DMS79 (cell line): ENCODE measurements at regions not wholly inside any gene's neighbourhood (a gene's known extent, or its start where the extent isn't known, plus 50 kb on each side); places are given as distances from the start of the nearest gene placed in this dataset.

Experiments
- DNase-seq: peaks from one replicate; lab custom pipeline; 2025; lab: John Stamatoyannopoulos, UW

DNA sequence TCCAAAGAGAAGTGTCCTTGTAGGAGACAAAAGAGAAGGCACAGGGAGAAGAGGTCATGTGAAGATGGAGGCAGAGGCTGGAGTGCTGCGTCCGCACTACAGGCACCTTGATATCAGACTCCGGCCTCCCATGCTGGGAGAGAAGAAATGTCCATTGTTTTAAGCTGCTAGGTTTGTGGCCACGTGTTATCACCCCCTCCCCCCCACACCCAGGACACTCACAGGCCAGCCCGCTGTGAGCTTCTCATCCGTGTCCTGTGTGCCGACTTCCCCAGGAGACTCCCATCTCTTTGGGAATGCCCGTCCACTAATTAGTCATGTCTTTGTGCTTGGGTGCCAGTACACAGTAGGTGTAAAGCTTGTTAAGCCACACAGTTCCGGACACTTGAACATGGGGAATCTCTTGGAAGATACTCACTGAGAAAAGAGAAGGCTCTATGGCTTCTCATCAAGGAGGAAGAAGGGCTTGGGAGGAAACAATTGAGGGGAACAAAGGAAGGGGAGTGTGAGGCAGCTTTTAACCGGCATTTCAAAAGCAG is 1234.7 kb downstream of the TBC1D22A start:
- no peak for DNase-seq

DNA sequence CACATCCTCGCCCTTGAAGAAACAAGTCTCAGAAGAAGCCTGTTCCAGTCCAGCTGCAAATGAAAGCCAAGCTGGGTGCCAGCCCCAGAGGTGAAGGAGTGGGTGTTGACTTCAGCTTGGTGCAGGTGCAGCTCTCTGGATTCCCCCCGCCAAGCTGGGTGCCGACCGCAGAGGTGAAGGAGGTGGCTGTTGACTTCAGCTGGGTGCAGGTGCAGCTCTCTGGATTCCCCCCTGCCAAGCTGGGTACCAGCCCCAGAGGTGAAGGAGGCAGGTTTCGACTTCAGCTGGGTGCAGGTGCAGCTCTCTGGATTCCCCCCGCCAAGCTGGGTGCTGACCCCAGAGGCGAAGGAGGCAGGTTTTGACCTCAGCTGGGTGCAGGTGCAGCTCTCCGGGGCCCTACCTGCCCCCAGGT is 1234.0 kb downstream of the TBC1D22A start:
- no peak for DNase-seq

DNA sequence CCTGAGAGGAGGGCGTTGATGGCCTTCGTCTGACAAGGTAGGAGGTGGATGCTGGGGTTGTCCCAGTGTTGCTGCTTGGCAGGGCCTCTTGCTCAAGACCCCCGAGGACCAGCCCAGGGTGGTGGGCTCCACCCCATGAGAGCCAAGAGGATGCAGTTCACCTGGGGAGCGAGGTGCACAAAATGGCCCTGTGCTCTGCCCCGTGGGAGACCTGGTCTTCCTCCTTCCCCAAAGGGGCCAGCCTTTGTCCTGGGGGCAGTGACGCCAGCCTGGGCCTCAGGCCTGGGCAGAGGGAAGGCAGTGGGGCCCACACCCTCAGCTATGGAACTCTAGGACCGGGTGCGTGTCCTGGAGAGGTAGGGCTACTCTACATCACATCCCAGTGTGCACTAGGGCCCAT is 1233.3 kb downstream of the TBC1D22A start:
- no peak for DNase-seq

DNA sequence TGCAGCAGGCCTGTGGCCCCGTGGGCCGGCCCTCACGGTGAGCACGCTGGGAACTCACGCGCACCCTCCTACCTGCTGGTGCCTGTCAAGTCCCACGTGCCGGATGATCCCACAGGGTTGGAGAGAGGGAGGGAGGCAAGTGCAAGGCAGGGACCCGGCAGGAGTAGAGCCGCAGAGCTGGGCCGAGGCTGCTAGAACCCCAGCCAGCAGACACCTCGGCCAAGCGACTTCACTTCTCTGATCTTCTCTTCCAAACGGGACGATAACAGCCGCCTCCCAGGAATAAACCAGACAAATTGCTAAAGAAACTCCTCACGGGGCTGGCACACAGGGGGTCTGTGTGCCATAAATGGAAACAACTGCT is 1232.8 kb downstream of the TBC1D22A start:
- no peak for DNase-seq

DNA sequence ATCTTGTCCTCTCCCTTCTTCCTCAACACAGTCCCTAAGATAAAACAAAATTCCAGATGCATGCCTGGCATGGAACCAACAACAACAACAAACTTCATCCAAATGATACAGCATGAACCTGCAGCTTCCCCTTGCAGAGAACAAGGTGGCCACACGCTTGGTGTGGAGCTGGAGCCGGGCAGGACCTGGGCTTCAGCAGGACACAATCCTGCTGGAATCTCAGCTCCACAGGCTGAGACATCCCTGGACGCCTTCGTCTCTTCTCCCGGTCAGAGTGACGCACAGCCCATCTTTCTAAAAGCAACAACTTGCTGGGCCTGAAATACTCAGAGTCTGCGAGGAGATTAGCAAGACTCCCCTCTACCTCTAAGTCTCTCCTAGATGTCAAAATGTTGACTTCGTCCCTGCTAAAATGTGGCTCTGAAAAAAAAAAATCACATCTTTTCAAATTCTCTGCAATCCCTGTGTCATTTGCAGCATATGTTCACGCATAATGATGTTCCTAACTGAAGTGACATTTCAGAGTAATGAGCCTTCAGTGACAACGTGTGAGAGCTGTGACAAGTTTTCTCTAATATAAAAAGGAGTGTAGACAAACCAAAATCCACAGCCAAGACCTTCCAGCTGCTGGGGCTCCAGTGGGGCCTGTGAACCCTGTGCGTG is 1232.3 kb downstream of the TBC1D22A start:
- DNase-seq, result no peak

DNA sequence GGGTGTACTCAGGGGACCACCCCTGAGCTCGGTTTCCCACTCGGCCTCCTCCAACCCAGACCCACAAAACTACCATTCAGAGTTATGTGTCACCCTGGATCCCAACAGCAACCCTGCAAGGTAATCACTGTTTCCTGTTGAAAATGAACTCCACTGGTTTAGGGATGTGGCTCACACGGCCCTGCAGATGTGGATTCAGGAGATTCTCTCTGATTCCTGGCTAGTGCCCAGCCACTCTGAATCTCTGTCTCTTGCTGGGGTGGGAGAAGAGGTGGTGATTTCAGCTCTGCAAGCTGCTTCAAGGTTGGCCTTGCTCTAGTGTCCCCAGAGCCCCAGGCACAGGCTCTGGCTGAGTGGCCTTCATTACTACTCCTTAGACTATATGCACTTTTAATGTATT is 1231.6 kb downstream of the TBC1D22A start:
- DNase-seq, result no peak

DNA sequence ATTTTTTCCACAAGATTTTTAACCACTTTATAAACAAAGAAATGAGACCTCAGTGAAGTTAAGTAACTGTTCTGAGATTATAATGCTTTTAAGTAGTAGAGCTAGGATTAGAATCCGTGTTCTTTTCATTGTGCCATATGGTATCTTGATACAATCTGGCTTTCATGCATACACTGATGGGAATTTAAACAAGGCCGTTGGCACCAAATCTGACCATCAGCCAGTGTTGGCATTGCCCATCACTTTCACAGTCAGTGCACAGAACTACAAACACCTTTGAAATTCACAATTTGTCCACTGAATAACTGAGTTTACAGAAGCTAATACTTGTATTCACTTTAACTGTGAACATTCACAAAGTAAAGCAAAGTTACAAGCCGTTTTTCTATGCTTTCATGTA is 1228.0 kb downstream of the TBC1D22A start:
- no peak for DNase-seq

DNA sequence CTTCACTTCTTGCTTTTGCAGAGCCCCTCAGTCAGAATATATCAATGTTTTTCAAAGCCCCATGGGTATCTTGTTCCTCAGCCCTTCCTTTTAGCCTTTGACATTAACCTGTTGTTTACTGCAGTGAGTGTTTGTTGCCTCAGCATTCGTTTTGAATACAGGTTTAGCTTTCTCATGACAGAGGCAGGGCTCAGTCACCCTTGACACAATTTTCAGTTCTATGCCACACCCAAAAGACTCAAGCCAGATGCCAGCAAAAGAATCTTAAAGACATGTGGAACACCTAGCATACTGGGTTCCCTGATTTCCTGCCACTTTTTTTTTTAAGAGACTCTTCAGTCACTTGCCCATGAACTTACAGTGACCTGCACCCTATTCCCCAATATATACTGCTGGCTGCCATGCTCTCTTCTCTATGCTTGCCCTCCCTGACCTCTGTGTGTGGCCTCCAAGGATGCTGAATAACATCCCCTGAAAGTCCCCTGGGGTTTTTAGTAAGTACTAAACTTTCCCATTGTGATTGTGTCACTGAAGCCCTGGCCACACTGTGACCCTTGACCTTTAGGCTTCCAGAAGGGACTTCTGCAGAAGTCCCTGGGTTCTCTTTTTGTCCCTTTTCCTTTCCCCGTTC is 1225.5 kb downstream of the TBC1D22A start:
- no peak for DNase-seq

DNA sequence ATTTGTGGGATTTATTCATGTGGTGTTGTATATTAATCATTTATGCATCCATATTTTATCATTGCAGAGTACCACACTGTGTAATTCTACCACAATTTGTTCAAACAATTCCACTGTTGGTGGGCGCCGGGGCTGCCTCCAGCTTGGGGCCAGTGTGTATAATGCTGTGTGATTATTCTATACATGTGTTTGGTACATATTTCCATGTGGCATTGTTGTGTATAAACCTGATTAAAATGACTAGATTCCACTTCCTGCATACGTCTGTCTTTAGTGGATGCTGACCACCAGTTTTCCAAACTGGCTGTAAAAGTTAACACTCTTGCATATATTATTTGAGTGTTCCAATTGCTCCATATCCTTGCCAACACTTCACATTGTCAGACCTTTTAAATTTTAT is 1213.8 kb downstream of the TBC1D22A start:
- no peak for DNase-seq

DNA sequence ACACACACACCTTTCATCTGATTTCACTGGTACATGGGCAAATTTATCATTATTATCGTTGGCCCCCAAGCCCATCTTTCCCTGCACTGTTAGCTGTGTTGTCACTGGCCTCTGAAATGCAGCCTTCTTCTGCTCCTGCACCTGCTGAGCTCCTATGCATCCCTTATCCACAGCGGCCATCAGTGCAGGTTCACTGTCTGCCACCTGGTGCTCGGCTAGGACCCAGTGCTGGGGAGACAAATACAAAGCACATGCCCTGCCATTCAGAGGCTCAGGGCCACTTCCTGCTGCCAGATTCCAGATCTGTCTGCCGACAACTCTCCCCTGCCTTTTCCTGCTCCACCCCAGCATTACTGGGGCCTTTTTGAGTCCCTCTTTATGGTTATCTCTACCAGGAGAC is 1205.4 kb downstream of the TBC1D22A start:
- DNase-seq, result no peak

DNA sequence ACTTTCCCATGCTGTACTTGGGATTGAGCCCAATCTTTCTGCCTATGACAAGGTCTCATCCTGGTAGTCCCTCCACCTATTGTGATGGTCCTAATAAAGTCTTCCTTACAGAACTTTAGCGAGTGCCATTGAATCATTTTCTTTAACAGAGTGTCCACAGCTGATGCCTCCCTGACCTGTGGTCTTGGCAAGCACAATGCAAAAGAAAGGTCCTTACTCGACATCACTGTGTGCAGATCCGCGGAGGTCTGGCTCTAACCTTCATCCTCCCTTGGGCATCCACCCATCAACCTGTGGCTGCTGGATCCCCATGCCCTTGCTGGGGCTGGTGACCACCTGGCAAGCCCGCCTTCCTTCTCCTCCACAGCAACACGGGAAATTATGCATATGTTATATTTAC is 1203.9 kb downstream of the TBC1D22A start:
- DNase-seq, result no peak

DNA sequence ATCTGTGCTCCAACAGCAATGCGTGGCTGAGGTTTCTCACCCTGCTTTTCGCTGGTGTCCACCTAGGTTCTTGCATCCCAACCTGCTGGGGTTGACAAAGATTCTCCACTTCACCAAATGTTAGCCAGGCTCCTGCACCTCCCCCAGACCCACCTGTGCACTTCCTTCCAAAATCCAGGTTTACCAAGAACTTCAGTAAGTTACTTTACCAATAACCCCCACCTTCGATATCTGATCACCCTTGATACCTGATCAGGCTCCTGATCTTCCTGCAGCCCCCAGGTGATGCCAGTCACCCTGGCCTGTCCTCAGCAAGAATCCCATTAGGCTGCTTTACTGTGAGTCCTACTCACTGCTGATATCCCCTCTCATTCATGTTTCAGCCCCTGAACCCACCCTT is 1203.4 kb downstream of the TBC1D22A start:
- DNase-seq, result no peak

DNA sequence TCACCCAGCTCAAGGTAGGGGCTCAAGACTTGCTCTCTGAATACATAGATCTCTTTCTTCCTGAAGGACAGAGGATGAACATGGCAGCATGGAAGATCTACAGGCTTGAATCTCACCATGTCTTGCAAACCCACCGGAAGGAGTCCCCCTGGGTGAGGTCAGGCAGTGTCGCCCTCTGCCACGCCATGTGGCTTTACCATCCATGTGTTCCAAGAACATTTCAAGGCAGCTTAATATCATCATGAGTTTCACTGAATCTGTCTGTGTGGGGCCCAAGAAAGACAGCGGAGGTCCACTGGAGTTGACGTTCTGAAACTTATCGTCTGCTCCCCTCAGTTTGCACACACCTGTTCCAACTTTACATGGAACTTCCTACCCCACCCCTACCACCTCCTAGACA is 1202.6 kb downstream of the TBC1D22A start:
- no peak for DNase-seq

DNA sequence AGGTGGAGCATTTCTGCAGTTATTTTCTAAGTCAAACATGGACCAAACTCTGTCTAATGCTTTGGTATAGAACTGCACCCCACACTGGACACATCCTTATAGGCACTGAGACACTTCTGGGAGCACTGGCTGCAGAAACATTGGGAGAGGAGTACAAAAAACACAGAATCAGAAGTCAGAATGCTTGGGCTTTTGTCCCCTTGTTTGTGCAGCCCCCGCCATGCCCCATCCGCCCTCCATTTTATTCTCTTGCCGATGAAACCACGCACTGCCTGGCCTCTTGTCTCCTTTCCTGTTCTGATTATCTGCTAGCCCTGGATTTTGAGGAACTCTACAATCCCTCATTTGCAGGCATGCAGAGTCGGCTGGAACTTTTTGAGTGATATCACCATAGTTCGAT is 1201.2 kb downstream of the TBC1D22A start:
- no peak for DNase-seq

DNA sequence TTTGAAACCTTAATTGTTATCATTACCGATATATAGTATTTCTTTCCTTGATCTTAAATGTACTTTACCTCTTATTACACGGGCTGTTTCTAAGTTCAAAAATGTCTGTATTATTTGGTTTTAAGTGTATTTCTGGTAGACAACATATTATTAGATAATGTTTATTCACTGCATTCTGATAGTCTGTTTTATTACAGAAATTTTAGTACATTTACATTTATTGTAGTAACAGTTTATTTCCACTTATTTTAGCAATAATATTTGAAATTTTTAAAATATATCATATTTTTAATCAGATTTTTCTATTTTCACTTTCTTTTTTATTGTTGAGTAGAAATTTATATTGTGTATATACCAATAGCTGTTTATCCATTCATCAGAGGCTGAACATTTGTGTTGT is 1195.2 kb downstream of the TBC1D22A start:
- no peak for DNase-seq

DNA sequence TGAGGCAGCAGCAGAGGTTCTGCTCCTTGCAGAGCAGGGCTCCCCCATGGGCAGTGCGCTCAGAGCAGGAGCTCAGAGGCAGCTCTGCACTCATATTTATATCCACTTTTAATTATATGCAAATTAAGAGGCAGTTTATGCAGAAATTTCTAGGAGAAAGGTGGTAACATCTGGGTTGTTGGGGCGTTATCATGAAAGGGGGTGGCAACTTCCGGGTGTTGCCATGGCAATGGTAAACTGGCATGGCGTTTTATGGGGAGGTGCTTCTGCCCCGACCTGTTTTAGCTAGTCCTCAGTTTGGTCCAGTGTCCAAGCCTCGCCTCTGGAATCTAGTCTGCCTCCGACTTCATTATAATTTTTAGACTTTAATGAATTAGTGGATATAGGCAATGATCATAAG is 1191.7 kb downstream of the TBC1D22A start:
- no peak for DNase-seq

DNA sequence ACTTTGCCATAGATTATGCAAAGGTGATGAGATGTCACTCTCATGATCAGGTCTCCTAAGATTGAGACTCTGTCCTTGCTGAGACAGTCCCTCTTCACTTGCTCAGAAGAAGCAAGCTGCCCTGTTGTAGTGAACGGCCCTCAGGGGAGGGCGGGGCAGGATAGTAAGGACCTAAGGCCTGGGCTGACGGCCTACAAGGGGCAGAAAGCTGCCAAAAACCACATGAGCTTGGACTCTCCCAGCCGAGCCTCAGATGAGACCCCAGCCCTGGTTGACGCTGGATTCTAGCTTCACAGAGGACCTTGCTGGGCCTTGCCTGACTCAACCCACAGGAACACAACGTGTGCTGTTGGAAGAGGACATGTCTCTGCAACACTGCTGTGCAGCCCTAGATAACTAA is 1182.5 kb downstream of the TBC1D22A start:
- no peak for DNase-seq

DNA sequence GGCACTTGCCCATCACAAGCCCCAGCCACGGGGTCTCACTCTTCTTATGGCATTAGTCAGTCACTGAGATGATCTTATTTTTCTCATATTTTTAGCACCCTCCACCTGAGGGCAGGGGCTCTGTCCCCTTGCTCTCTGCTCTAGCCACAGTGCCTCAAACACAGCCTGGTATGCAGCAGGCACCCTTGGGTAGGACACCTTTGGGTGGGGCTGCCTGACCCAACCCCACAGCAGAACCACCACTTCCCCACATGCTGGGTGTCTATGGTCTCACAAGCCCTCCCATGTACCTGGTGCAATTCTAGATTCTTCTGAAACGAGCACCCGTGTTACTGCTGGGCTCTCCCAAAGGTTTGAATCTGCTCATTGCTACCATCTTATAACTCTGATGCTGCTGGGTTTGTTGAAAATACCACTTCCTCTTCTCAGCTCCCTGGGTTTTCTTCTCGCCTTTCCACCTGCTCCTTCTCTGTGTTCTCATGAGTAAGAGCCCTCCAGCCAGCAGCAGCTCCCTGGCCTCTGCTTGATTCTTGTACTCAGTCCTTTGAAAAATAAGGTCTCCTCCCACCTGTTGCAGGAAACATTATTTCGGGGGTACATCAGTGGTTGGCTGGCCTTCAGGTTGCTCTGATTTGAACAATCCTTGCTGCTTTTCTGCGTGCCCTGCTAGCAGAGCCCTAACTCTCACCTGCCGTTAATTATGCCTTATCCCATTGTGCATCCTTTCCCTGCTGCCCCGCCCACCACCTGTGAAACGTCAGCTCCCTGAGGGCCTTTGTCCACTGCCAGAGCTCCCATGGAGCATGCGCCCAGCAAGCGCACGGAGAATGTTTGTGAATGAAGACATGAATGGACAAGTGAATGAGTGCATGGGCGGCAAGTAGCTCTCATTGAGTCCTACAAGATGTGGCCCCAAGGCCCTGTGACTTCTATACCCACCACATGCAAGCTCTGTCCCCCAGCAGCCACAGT is 1181.6 kb downstream of the TBC1D22A start:
- no peak for DNase-seq

DNA sequence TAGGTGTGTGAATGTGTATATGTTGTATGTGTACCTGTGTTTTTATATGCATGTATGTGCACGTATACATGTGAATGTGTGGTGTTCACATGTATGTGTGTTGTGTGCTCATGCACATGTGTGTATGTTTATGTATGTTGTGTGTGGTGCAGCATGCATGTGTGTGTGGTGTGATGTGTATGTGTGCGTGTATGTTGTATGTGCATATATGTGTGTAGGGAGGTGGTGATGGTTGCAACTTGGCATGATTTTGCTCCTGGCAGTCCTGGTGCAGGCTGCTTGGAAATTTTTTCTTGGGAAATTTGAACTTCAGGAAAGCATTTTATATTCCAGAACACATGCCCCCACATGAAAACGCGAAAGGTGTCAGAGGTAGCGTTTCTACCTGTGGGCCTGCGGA is 1177.8 kb downstream of the TBC1D22A start:
- no peak for DNase-seq

DNA sequence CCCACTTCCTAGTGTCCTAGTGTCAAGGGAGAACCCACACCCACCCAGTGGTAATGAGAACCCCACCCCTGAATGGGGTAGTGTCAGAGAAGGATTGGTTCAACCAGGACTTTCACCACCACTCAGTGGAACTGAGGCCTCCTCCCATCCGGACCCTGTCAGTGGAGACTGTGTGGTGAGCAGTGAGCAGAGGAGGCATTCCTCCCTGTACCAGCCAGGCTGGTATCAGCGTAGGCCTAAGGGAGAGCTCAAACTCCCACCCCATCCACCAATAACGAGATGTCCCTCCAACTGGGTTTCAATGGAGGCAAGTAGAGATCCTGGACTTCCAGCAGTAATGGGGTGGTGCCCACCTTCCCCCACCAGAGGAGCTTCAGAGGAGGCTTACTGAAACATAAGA is 1171.4 kb downstream of the TBC1D22A start:
- no peak for DNase-seq

DNA sequence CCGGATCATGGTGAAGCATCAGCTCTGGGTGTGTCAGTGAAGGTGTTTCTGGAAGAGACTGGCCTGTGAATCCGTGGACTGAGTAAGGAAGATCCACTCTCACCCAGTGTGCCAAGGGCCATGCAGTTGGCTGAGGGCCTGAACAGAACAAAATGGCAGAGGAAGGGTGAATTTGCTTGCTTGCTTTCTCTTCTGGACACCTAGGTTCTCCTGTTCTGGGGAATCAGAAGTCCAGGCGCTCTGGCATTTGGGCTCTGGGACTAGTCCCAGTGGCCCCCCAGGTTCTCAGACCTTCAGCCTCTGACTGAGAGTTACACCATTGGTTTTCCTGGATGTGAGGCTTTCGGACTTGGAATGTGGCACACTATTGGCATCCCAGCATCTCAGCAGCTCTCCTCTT is 1170.8 kb downstream of the TBC1D22A start:
- DNase-seq, result no peak

DNA sequence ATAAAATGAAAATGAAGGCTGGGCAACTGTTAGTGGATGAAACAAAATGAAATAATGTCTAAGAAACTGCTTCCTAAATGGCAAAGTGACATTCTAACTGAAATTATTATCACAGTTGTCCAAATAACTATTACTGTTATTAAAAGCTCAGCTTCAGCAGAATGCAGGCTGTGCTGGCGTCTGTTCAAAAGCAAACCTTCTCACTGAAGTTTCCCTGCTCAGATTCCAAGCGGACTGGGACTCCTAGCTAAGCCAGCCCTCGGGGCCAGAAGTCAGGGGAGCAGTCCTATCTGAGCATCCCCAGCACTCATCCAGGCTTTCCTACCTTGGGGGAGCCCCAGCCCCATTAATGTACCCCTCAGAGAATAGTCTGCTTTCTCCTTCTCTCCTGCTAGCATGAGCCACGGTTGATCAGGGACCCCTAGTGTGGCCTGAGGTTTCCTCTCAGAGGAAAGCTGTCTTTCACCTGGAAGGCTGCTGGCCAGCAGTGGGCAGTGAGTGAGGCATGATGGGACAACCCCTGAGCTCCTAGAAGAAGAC is 1167.3 kb downstream of the TBC1D22A start:
- DNase-seq, result no peak

DNA sequence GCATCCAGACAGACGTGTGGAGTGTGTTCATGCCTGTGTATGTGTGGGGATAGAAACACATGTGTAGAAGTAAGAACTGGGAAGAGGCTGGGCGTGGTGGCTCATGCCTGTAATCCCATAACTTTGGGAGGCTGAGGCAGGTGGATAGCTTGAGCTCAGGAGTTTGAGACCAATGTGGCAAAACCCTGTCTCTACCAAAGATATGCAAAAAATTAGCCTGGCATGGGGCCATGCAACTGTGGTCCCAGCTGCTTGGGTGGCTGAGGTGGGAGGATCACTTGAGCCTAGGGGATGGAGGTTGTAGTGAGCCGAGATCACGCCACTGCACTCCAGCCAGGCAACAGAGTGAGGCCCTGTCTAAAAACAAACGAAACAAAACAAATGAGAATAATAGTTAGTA is 1166.6 kb downstream of the TBC1D22A start:
- no peak for DNase-seq
